ENCODE measurements at regions not wholly inside any gene's neighbourhood (a gene's known extent, or its start where the extent isn't known, plus 50 kb on each side); places are given as distances from the start of the nearest gene placed in this dataset.

DNA sequence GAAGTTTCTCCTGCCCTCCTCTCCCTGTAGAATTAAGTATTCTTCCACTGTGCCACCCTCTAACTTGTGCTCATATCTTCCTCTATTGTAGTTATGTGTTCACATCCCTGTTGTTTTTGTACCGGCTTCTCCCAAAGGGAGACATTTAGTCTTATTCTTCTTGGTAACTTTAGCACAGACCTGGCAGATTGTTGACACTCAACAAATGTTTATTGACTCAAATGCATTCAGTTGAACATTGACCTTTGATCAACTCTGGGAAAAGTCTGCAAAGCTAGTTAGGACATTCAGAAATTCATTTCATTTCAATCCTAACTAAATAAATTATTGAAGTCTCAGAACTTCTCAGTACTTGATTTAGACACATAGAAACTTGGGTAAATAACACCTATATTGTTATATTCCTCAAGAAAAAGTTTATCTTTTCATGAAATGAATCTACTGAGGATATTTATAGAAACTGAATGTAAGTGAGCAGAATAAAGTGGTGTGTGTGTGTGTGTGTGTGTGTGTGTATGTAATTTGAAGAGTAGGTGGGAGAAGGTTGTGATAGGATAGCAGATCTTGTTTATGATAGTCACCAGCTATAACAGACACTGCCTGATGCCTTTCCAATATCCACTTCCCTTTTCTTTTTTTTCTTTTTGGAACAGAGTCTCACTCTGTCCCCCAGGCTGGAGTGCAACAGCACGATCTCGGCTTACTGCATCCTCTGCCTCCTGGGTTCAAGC, 872.4 kb upstream of the CXADR start:
- no peak overlapping the region for H3K4me3 ChIP-seq (ENCODE audit: low read length)
- DNase-seq (ENCODE audit: low read depth): no peak
- TF ChIP-seq, protein P1, sequence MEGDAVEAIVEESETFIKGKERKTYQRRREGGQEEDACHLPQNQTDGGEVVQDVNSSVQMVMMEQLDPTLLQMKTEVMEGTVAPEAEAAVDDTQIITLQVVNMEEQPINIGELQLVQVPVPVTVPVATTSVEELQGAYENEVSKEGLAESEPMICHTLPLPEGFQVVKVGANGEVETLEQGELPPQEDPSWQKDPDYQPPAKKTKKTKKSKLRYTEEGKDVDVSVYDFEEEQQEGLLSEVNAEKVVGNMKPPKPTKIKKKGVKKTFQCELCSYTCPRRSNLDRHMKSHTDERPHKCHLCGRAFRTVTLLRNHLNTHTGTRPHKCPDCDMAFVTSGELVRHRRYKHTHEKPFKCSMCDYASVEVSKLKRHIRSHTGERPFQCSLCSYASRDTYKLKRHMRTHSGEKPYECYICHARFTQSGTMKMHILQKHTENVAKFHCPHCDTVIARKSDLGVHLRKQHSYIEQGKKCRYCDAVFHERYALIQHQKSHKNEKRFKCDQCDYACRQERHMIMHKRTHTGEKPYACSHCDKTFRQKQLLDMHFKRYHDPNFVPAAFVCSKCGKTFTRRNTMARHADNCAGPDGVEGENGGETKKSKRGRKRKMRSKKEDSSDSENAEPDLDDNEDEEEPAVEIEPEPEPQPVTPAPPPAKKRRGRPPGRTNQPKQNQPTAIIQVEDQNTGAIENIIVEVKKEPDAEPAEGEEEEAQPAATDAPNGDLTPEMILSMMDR (conservative IDR thresholded peaks at IDR 0.05; ENCODE audit: low read length): no peak

DNA sequence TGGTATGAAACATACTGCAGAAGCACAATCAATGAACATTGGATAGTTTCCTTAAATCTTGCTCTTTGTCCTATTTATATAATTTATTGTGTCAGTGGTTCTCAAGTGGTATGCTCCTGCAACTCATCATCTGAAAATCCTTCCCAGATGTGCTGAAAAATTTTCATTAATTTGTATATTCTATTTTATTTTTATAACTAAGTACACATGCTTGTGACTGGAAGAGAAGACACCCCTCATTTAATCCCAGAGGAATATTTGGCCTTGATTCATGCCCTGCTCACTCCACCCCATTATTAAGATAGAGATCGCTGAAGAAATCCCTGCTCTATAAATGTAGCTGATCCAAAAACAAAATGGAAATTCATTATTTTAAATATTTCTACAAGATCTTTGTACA, 870.5 kb upstream of the CXADR start:
- TF ChIP-seq, protein P1 (conservative IDR thresholded peaks at IDR 0.05; ENCODE audit: low read length): no peak
- peak; percentile 32 for DNase-seq (ENCODE audit: low read depth)
- no peak overlapping the region for H3K4me3 ChIP-seq (ENCODE audit: low read length)

DNA sequence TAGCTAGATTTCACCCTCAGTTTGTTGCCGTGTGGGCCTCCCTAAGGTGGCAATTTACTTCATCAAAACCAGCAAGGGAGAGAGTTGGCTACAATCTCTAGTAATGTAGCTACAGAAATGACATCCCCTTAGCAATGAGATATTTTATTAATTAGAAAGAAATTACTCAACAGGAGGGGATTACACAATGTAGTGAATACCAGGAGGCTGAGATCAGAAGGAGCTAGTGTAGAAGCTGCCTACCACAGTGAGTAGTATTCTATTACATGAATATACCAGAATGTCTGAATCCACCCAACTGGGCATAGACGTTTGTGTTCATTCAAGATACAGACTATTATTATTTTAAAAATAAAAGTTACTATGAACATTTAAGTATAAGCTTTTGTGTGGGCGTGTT, 868.2 kb upstream of the CXADR start:
- peak; percentile 50 for DNase-seq (ENCODE audit: low read depth)
- TF ChIP-seq, protein P1 (conservative IDR thresholded peaks at IDR 0.05; ENCODE audit: low read length): no peak
- H3K4me3 ChIP-seq (ENCODE audit: low read length): no peak overlapping the region

DNA sequence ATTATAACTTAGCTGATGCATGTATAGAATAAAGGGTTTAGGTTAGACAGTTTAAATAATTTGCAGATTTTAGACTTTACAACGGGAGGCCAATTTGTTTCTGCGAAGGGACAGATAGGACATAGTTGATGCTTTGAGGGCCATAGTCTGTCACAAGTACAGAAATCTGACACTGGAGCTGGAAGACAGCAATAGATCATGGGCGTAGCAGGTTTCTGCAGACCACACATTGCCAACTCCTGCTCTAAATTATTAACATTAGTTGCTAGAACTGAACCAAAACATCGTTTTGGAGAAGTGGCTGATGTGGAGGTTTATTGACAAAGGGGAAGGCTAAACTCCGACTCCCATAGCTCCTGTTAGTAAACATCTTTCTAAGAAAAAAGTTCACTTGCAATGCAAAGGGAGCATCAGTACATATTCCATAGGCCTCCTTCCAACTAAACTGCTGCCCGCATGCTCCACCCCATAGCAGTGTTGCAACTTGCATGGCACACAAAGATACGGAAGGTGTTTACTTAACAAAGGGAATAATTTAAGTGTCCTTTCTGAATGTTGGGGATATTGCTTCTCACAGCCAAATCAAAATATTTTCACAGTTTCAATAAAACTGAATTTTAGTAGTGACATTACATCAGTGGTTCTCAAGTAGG, 862.0 kb upstream of the CXADR start:
- TF ChIP-seq, protein P1 (conservative IDR thresholded peaks at IDR 0.05; ENCODE audit: low read length): no peak
- H3K4me3 ChIP-seq (ENCODE audit: low read length): no peak overlapping the region
- DNase-seq (ENCODE audit: low read depth): no peak

DNA sequence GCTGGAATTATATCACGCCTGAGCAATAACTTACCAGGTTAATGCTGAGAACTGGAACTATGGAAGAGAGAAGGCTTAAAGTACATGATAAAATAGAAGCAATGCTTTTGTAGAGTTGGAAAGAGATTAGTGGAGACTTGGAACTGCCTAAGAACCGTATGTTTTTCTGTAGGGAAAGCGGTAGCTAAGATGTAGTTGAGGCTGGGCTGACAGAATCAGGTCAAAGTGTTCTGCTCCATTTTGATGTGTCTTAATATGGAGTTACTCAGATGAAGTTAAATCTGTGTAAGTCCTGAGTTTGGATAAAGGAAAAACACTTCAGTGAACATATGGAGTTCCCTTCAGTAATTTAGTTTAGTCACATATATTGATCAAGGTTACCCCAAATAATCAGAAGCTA, 860.9 kb upstream of the CXADR start:
- DNase-seq (ENCODE audit: low read depth): no peak
- TF ChIP-seq, protein P1 (conservative IDR thresholded peaks at IDR 0.05; ENCODE audit: low read length): no peak
- H3K4me3 ChIP-seq (ENCODE audit: low read length): no peak overlapping the region

DNA sequence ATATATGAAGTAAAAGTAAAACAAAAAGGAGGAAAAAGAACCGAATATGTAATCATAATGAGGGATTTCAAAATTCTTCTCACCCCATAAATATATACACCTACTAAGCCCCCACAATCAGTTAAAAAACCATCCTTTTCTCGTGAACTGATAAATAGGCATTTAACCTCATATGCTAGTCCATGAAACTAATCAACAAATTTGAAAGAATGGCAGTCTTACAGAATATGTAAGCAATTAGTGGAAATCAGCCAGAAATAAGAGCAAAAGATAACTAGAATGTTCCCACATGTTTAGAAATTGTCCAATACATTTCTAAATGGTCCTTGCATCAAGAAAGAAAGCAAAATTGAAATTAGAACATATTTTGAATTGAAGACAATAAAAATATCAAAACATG, 849.4 kb upstream of the CXADR start:
- DNase-seq (ENCODE audit: low read depth): no peak
- H3K4me3 ChIP-seq (ENCODE audit: low read length): no peak overlapping the region
- TF ChIP-seq, protein P1 (conservative IDR thresholded peaks at IDR 0.05; ENCODE audit: low read length): no peak

DNA sequence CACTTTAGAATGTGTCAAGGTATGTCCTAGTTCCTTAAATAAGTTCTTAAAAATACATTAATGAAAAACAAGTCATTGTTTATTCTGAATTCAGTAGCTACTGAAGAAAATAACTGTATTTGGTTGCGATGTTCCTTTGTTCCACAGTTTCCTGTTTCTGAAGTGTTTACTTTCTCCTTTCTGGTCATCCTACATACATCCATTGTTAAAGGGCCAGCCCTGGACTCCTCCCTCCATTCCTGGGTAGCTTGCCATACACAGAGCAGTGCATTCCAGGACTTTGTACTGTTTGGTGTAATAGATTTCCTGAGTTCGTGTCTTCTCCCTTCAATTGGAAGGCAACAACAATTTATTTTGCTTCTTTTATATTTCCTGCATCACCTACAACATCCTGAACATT, 845.4 kb upstream of the CXADR start:
- DNase-seq (ENCODE audit: low read depth): no peak
- TF ChIP-seq, protein P1 (conservative IDR thresholded peaks at IDR 0.05; ENCODE audit: low read length): no peak
- H3K4me3 ChIP-seq (ENCODE audit: low read length): no peak overlapping the region

Measured in AG10803 (cell line).